ENCODE measurements at regions not wholly inside any gene's neighbourhood (a gene's known extent, or its start where the extent isn't known, plus 50 kb on each side); places are given as distances from the start of the nearest gene placed in this dataset.
"Not testable (repeated sequence)": the region's sequence is repeated elsewhere in the genome, so short reads cannot be mapped to it uniquely, and the experiment has no call there.

GRCh38 chrX:14984425-14984824 is 111.2 kb downstream of the MOSPD2 start:
- H3K79me2 ChIP-seq (ENCODE audit: control insufficient read depth, insufficient read depth, low read length); H3K36me3 ChIP-seq (ENCODE audit: control insufficient read depth in 2 of 2, extremely low read depth in 1 of 2, insufficient read depth in 2 of 2, low read length in 2 of 2); H3K4me2 ChIP-seq (ENCODE audit: insufficient read depth, low read length); H3K9me3 ChIP-seq (replicated peaks; ENCODE audit: control insufficient read depth, insufficient read depth, low read length); FAIRE-seq; DNase-seq (ENCODE audit: low read depth, low spot score); POLR2A ChIA-PET; H3K27me3 ChIP-seq (ENCODE audit: control insufficient read depth in 2 of 2, insufficient read depth in 2 of 2, low read length in 2 of 2); H2AFZ ChIP-seq (ENCODE audit: low read depth, low read length); BruUV-seq (replicated peaks); H3K4me1 ChIP-seq (ENCODE audit: control insufficient read depth, extremely low read depth, insufficient read depth, low read length); H4K20me1 ChIP-seq (replicated peaks; ENCODE audit: control insufficient read depth, extremely low read depth, insufficient read depth, low read length); H3K9me1 ChIP-seq (replicated peaks; ENCODE audit: control insufficient read depth, extremely low read depth, insufficient read depth, low read length); CTCF ChIA-PET; H3K4me3 ChIP-seq (replicated peaks in 1 of 3; ENCODE audit: insufficient read depth in 1 of 3, low read depth in 1 of 3, low read length in 3 of 3); intact Hi-C loops (cut with micrococcal nuclease); H3K9ac ChIP-seq (replicated peaks; ENCODE audit: extremely low read depth, insufficient read depth, low read length); H3K27ac ChIP-seq (ENCODE audit: insufficient read depth, low read depth, low read length); dilution Hi-C loops (cut with MboI; ENCODE audit: extremely low pct_ligation_motif_present, low sequenced_read_pairs): not testable (repeated sequence)
